ENCODE measurements at regions not wholly inside any gene's neighbourhood (a gene's known extent, or its start where the extent isn't known, plus 50 kb on each side); places are given as distances from the start of the nearest gene placed in this dataset.

- no peak for DNase-seq (ENCODE audit: low spot score)
Observed at GRCh38 chr19:31121501-31121900, 227.7 kb downstream of the TSHZ3 start.

GRCh38 chr19:31120952-31121351 lies 228.3 kb downstream of the TSHZ3 start:
- DNase-seq (ENCODE audit: low spot score): no peak

- no peak for DNase-seq (ENCODE audit: low spot score)
Observed at GRCh38 chr19:31119951-31120690, 229.1 kb downstream of the TSHZ3 start.

GRCh38 chr19:31118986-31119385 lies 230.2 kb downstream of the TSHZ3 start:
- DNase-seq (ENCODE audit: low spot score): no peak

GRCh38 chr19:31118287-31118955 lies 230.8 kb downstream of the TSHZ3 start:
- DNase-seq (ENCODE audit: low spot score): no peak

GRCh38 chr19:31114585-31114984 lies 234.7 kb downstream of the TSHZ3 start:
- no peak for DNase-seq (ENCODE audit: low spot score)

- no peak for DNase-seq (ENCODE audit: low spot score)
Observed at GRCh38 chr19:31113293-31113692, 235.9 kb downstream of the TSHZ3 start.

- DNase-seq (ENCODE audit: low spot score): no peak
Observed at GRCh38 chr19:31112158-31112557, 237.1 kb downstream of the TSHZ3 start.

- no peak for DNase-seq (ENCODE audit: low spot score)
Observed at GRCh38 chr19:31111741-31112140, 237.5 kb downstream of the TSHZ3 start.

GRCh38 chr19:31110336-31110735 lies 238.9 kb downstream of the TSHZ3 start:
- no peak for DNase-seq (ENCODE audit: low spot score)

- no peak for DNase-seq (ENCODE audit: low spot score)
Observed at GRCh38 chr19:31109636-31110035, 239.6 kb downstream of the TSHZ3 start.

- no peak for DNase-seq (ENCODE audit: low spot score)
Observed at GRCh38 chr19:31107096-31107495, 242.1 kb downstream of the TSHZ3 start.

- DNase-seq (ENCODE audit: low spot score): no peak
Observed at GRCh38 chr19:31105761-31106160, 243.5 kb downstream of the TSHZ3 start.

GRCh38 chr19:31104451-31104850 lies 244.8 kb downstream of the TSHZ3 start:
- DNase-seq (ENCODE audit: low spot score): no peak

- DNase-seq (ENCODE audit: low spot score): no peak
Observed at GRCh38 chr19:31103228-31103627, 246.0 kb downstream of the TSHZ3 start.

GRCh38 chr19:31102674-31103073 lies 246.6 kb downstream of the TSHZ3 start:
- no peak for DNase-seq (ENCODE audit: low spot score)

- DNase-seq (ENCODE audit: low spot score): no peak
Observed at GRCh38 chr19:31100981-31101380, 248.3 kb downstream of the TSHZ3 start.

- DNase-seq (ENCODE audit: low spot score): no peak
Observed at GRCh38 chr19:31100206-31100590, 249.0 kb downstream of the TSHZ3 start.

- DNase-seq (ENCODE audit: low spot score): no peak
Observed at GRCh38 chr19:31099515-31100205, 249.6 kb downstream of the TSHZ3 start.

GRCh38 chr19:31098836-31099235 lies 250.4 kb downstream of the TSHZ3 start:
- DNase-seq (ENCODE audit: low spot score): no peak

GRCh38 chr19:31096935-31097545 lies 252.2 kb downstream of the TSHZ3 start:
- no peak for DNase-seq (ENCODE audit: low spot score)

Measured in mesenteric fat pad (tissue), 1 donor.